GM23338 (cell line): ENCODE measurements at regions not wholly inside any gene's neighbourhood (a gene's known extent, or its start where the extent isn't known, plus 50 kb on each side); places are given as distances from the start of the nearest gene placed in this dataset.

Experiments used
- EZH2 ChIP-seq: fragments of 200-600 bp; sonication (generic); IDR thresholded peaks from one replicate; pipeline ENCODE4 v1.8.0; 2017; ENCODE audit warnings: antibody characterized with exemption, mild to moderate bottlenecking, low read depth; ENCODE audit not compliant: unreplicated experiment
- ZNF331 ChIP-seq: fragments of 250-450 bp; sonication (Bioruptor Pico); IDR thresholded peaks from 2 replicates; pipeline ENCODE4 v1.5.0; 2020; ENCODE audit warnings: low read depth, mild to moderate bottlenecking, moderate library complexity
- TF ChIP-seq, protein P1 (sequence below), 2 experiments: fragments of 200-600 bp in 1 of 2; sonication (generic) in 1 of 2; conservative IDR thresholded peaks; 2 replicates each; pipeline versions ENCODE4 v1.5.1 to v1.6.1; 2016 to 2017; ENCODE audit warnings: antibody characterized with exemption in 2 of 2, low read depth in 2 of 2, mild to moderate bottlenecking in 2 of 2, moderate library complexity in 1 of 2

DNA sequence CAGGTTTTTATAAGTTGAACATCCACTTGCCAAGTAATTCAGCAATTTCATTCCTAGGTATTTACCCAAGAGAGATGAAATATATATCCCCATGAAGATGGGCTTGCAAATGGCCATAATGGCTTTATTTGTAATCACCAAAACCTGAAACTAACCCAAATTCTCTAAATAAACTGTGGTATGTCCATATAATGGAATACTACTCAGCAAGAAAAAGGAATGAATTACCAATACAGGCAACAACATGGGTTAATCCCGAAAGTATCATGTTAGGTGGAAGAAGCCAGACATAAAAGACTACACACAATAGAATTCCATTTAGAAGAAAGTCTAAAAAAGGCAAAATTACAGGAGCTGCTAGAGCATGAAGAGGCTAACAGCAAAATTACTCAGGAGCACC is 101.4 kb upstream of the PPP2R2D start:
- TF ChIP-seq, protein P1, sequence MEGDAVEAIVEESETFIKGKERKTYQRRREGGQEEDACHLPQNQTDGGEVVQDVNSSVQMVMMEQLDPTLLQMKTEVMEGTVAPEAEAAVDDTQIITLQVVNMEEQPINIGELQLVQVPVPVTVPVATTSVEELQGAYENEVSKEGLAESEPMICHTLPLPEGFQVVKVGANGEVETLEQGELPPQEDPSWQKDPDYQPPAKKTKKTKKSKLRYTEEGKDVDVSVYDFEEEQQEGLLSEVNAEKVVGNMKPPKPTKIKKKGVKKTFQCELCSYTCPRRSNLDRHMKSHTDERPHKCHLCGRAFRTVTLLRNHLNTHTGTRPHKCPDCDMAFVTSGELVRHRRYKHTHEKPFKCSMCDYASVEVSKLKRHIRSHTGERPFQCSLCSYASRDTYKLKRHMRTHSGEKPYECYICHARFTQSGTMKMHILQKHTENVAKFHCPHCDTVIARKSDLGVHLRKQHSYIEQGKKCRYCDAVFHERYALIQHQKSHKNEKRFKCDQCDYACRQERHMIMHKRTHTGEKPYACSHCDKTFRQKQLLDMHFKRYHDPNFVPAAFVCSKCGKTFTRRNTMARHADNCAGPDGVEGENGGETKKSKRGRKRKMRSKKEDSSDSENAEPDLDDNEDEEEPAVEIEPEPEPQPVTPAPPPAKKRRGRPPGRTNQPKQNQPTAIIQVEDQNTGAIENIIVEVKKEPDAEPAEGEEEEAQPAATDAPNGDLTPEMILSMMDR (conservative IDR thresholded peaks at IDR 0.05; ENCODE audit: low read depth in 2 of 2): no peak
- TF ChIP-seq ZNF331: no peak
- TF ChIP-seq EZH2: no peak
